Activated CD4-positive, alpha-beta T cell treated with anti-CD3 and anti-CD28 coated beads for 4 hours (primary cell): ENCODE measurements at regions not wholly inside any gene's neighbourhood (a gene's known extent, or its start where the extent isn't known, plus 50 kb on each side); places are given as distances from the start of the nearest gene placed in this dataset.
"Not testable (repeated sequence)": the region's sequence is repeated elsewhere in the genome, so short reads cannot be mapped to it uniquely, and the experiment has no call there.

Source experiments
- DNase-seq, 2 donors: peaks; one replicate each; pipeline ENCODE4 v3.0.0-alpha.2; 2020

DNA sequence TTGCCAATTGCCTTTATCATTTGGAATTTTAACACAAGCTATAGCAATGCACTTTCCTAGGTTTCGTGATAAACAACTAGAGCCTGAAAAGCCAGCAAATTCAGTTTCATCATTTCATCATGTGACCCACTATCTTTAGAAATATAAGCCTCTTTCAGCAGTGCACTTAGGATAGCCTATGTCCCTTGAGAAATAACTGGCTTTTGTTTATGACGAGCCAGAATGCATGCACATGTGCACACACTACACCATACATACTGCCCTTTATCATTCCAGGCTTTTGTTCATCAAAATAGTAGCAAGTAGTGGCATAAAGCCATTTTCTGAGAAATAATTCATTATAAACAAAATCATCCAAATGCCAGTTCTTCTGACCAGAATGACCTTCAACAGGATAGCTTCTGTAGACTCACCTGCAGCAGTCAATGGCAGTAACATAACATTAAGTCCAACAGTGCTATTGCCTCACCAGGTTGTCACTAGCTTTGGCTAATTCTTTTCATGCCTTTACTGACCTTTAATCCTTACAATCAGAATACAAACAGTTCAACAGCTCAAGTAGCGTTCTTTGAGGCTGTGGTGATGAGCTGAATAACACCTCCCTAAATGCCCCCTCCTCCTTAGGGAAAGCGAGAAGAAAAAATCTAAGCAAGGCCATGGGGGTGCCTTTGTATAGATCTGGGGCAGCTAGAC lies 132.3 kb upstream of the SMARCA2 start:
- no peak for DNase-seq

DNA sequence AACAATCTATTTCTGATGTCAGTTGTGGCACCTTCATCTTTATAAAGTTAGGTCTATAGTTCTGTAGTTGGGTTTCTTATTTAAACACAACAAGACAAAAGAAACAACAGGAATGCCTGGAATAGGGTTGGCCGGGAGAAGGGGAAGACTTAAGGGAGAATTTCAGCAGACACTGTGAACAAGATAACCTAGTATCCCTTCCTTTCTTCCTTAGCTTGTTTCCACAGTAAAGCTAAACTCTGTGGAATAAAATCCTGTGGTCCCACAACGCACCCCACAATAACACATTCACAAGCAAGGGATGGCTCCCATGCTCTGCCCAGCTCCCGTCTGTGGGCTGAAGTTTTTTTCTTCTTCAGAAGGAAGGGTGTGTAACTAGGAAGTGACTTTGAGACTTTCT lies 124.9 kb upstream of the SMARCA2 start:
- DNase-seq = no peak

DNA sequence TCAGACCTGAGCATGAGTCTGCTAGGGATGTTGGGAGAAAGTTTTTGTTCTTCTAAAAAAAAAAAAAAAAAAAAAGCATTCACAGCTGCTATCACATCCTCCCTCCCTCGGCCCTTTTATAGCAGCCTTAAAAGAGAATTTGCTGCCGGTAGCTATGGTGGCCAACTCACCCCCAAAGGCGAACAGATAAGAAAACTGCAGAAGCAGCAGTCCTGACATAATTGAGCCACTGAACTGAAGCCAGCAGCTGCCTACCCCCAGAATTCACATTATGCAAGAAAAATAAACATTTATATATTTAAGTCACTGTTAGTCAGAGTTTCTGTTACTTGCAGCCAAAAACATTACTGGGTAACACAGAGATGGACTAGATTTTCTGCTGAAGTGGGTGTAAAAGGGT lies 124.3 kb upstream of the SMARCA2 start:
- no peak for DNase-seq

DNA sequence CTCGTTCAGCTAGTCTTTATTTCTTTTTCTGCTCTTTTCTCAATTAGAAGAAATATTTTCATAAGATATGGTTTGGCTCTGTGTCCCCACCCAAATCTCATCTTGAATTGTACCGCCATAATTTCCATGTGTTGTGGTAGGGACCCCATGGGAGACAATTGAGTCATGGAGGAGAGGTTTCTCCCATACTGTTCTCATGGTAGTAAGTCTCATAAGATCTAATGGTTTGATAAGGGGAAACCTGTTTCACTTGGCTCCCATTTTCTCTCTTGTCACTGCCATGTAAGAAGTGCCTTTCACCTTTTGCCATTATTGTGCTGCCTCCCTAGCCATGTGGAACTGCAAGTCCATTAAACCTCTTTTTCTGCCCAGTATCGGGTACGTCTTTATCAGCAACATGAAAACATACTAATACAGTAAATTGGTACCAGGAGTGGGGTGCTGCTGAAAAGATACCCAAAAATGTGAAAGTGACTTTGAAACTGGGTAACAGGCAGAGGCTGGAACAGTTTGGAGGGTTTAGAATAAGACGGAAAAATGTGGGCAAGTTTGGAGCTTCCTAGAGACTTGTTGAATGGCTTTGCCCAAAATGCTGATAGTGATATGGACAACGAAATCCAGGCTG lies 112.0 kb upstream of the SMARCA2 start:
- not testable (repeated sequence) for DNase-seq

DNA sequence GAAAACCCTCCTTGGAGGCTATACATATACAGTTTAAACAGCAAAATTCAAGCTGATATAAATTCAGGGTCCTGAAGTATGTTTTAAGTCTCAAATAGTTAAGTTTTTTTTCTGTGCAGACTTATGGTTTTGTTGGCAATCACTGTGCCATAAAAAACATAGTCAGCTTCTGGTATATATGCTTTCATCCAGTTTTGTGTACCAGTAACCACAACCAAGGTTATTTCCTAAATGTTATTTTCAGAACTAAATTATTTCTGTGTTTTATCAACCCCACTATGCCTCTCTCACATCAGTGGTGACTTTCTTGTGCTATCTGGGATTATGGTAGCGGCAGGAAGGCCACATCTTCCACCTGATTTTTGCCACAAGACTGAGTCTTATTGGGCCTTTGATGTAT lies 107.7 kb upstream of the SMARCA2 start:
- DNase-seq = no peak

DNA sequence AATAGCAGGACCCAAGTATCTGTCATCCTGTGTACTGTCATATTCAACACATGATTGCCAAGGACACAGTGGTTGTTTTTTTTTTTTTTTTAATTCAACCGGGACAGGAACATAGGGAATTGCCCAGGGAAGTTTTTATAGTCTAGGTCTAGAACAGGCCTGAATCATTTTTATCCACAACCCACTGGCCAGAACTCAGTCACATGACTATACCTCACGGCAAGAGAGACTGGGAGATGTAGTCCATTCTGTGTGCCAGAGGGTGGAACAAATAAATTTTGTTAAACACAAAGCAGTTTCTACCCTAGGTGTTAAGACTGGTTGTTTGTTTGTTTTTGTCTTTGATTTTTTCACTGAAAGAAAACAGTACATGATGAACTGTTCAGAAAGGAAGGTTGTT lies 105.8 kb upstream of the SMARCA2 start:
- DNase-seq = no peak

DNA sequence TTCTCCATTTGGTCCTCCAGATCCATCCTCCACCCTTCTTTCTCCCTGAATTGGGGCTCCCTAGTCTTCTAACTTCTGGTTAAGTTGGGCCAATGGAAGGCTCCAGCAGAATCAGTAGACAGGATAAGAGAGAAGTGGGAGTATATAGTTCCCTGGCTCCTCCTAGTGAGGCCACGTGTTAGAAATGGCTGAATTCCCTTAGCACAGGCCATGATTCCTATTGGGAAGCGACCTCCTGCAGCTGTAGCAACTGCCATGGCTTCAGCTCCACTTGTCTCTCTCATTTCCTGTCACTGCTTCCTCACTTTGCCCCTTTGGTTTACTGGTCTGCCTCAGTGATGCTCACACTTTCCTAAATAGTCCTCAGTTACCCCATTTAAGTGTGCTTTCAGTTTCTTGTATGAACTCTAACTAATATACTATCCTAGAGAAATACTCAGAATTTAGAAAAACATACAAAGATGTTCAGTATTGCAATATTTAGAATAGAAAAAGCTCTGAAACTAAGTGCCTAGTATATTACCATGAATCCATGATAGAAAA lies 104.8 kb upstream of the SMARCA2 start:
- DNase-seq = no peak

DNA sequence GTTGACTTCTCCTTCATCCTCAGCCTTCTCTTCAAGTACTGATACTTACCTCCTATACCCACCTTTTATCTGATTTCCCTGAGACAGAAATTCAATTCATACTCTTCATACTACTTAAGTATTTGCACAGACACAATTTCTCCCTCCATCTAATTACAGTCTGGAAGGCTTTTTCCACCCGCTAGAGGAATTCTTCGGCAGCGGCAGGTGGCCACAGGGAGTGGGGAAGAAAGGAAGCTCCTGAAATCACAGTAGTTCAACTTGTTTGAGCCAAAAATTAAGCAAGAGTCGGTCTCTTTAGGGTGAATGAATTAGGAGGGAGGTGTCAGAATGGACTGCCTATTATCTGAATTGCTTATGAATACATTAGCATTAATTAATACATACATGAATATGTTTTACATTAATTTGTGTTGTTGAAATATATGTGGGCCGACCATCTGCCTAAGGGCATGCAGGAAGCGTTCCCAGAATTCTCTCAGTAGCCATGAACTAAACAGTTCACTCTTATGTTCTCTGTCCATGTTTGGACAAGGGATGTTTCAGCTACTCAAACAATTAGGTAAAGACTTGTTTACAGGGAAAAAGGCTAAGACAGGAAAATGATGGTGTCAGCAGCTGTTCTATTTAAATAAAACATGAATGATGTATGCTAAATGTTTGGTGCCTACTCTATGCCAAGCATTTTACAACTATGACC lies 101.4 kb upstream of the SMARCA2 start:
- DNase-seq = no peak

DNA sequence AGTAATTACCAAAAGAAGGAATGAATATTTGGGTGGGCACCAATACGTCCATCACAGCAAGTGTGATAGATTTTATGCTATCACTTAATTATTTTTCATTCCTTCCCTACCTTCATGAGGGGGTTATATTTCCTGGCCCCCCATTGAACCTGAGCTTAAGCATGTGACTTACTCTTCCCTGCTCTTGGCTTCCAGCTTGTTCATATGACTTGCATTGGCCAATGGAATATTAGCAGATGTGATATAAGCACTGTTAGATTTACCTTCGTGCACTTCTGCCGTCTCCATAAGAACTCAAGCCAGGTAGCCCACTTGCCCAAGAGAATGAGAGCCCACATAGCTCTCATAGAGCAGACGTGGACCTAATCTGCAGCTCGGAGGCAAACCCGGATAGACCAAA lies 99.1 kb upstream of the SMARCA2 start:
- no peak for DNase-seq

DNA sequence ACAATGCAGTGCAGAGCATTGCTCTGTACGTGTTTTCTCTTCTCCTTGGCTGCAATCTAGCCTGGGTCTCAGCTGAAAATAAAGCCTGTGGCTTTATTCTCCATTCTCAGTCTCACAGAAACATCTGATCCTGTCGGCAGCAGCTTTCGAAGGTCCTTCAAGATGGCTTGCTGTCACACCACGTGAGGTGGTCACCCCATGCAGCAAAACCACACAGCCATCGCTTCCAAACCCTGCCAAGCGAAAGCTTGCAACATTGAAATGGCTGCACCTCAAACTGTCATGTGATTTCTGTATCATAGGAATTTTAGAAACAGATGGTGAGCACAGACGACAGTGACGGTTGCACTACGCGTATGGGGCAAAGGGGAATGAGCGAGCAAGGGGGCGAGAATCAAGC lies 98.5 kb upstream of the SMARCA2 start:
- no peak for DNase-seq

DNA sequence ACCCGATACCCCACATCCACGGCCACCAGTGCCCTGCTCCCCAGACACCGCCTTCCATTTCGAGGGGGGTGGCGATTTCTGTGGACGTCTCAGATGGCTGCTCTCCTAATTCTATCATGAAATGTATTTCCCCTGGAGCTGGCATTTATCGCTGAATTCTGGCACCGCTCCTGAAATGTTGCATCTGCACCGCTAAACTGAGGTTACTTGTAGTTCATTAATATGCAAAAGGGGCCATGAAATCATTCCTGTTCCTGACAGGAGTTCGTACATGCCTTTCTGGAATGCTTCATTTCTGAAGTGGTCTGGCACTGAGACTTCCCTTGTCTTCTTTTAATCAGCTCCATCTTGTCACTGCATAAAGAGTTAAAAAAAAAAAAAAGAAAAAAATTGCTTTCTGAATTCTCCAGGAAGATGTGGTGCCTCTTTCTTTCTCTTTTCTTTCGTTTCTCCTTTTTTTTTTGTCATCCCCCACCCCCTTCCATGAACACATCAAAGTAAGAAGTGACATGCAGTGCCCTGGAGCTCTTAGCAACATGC lies 97.7 kb upstream of the SMARCA2 start:
- no peak for DNase-seq

DNA sequence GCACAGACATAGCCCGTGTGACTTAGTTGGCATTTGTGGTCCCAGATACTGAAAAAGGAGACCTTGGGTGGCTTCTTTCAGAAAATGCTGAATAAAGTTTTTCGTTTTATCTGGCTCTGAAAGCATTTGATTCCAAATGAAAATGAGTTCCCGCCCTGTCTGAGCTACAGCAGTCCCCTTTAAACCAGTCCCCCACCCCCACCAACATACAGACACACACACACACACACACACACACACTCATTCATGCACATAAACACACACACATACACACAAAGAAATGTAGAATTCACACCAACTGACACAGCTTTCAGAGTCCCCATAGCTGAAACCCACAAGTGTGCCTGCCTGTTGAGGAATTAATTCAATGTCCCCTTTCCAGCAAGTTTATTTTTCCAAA lies 97.0 kb upstream of the SMARCA2 start:
- no peak for DNase-seq

DNA sequence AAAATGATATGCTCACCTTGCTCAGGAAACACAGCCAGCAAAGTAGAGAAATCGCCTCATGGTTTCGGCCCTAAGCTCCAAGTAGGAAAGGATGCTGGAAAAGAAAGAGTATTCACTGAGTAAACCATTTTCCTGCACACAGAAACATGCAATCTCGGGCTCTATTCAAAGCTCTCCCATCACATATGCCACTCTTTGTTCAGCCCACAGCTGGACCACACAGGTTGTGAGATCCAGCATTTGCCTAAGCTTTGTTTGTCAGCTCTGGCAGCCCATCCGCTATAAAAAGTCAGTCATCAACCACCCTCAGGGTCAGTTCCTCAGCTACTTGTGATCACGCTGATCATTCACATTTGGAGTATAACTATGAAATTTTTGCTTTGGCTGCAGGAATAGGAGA lies 96.5 kb upstream of the SMARCA2 start:
- no peak for DNase-seq

DNA sequence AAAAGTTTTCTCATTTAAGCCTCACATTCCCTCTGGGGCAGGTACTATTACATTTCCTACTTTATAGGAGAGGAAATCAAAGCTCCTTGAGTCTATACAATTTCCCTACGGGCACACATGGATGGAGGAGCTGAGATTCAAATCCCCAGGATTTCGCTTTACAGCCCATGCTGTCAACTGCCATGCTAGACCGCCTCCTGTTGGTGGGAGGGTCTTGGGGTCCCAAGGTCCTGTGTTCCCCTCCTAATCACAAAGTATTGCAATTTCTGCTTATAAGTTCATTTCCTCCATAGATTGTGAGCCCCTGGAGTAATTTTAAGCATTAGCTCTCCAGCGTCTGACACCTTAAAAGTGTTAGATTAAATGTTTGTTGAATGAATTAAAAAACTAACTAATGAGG lies 95.9 kb upstream of the SMARCA2 start:
- DNase-seq = no peak

DNA sequence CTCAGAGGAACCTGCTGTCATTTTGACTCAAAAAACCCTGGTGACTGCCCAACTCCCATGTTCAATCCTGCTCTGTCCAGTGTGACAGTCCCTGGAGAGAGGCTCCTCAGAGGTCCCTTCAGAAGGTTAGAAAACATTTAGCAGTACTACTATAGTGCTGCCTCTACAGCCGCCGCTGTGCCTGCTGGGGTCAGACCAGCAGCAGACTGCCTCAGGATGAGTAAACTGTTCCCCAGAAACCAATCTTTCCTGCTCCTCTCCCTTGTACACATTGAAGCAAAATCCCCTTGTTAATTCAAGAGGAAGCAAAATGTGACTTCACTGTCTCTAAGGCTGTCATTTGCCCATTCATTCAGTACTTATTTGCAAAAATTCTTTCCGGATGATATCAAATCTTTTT lies 94.8 kb upstream of the SMARCA2 start:
- DNase-seq = no peak

DNA sequence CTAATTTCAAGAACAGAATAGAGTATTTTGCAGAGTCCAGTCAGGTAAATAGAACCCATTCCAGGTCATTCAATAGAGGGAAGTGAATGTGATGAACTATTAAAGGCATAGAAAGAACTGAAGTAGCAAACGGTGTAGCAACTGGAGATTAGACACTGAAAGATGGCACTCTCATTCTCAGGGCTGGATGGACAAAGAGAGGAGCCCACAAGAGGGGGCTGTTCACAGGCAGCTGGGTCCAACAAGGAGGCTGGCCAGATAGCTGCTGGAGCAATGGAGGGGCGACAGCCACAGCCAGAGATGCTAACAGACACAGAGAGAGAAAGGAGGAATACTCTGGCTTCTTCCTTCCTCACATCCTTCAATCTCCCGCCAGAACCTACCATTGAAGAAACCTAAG lies 93.1 kb upstream of the SMARCA2 start:
- no peak for DNase-seq

DNA sequence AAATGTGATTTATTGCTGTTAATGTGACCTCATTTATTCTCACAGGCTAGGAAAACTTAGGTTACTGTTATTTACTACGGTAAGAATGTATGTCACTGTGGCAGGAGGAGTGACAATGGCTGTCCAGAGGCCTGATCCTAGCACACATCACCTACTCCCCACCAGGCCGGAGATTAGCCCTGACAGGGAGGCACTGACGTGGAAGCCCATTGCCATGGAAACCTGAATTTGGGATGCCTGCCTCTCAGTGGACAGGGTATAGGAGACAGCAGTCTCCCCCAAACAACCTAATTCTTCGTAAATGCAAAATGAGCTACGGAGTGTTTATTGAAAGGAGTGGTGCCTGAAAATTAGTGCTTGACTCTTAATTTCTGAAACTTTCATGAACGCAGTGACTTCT lies 87.6 kb upstream of the SMARCA2 start:
- no peak for DNase-seq

DNA sequence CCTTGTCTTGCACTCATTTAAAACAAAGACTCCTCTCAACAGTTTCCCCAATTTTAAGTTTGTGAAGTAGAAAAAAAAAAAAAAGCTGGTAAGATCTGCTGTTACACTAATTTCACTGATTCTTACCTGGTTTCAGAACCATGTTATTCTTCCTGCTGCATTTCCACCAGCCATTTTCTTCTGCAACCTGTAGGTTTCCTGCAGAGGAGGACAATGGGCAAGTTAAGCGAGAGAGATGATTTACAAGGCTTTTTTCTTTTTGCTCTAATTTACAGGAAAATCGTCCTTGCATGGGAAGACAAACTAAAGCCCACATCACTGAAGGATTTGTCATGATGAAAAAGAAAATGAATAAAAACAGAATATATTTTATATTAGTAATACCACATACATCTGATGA lies 86.0 kb upstream of the SMARCA2 start:
- DNase-seq = no peak

DNA sequence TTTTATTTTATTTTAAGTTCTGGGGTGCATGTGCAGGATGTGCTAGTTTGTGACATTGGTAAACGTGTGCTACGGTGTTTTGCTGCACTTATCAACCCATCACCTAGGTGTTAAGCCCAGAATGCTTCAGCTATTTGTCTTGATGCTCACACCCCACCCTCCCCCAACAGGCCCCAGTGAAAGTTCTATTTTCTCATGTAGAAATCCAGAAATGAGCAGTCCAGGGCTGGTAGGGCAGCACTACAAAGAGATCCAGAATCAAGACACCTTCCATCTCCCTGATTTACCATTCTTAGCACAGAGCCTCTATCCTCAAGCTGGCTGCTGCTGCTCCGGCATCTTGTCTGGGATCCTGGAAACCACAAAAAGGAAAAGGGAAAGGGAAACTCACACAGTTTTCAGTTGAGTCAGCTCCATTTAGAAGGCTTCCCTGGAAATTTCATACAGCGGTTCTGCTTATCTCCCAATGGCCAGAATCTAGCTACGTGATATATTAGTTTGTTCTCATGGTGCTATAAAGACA lies 85.4 kb upstream of the SMARCA2 start:
- DNase-seq = no peak

DNA sequence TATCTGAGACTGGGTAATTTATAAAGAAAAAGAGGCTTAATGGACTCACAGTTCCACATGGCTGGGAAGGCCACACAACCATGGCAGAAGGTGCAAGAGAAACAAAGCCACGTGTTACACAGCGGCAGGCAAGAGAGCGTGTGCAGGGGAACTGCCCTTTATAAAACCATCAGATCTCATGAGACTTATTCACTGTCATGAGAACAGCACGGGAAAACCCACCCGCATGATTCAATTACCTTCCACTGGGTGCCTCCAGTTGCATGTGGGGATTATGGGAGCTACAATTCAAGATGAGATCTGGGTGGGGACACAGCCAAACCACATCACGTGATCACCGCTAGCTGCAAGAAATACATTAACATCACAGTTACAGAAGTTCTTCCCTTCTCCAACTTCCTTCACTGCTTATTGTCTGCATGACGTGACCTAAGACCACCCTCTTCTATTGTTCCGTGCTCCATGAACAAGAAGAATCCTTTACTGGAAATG lies 84.9 kb upstream of the SMARCA2 start:
- DNase-seq = not testable (repeated sequence)

DNA sequence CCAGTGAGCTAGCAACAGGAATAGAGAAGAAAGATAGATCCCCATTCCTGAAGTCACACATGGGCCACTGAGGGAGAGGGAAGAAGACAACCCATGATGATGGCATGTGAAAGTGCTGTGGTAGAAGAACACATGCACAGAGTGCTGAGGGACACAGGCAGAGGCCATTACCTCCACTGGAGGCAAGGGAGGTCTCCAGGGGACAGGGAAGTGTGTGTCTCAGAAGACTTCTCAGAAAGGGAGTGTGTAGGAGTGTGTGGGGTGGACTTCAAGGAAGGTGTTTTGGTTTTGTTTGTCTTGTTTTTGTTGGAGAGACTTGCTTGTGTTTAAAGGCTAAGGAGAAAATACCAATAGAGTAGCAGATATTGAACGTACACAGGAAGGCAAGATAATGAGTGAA lies 77.0 kb upstream of the SMARCA2 start:
- DNase-seq = no peak

DNA sequence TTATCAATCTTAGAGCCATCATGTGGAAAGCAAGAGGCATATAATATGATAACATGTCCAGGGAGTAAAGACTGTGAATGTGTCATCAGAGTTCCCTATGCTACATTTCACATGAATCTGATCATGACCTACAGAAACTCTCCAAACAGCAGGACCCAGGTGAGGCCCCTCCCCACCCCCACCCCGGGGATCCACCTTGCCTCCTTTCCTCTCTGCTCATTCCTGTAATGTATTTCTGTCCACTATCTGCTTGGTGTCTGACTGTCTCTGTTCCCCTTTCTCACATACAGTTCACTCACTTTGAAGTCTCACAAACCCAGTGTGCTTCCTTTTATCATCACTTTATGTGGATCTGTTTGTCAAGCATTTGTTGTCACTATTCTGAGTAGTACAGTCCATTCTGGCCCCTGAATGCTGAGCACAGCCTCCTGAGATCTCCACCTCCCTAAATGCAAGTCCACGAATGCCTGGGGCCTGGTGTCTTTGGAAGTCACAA lies 76.4 kb upstream of the SMARCA2 start:
- no peak for DNase-seq

DNA sequence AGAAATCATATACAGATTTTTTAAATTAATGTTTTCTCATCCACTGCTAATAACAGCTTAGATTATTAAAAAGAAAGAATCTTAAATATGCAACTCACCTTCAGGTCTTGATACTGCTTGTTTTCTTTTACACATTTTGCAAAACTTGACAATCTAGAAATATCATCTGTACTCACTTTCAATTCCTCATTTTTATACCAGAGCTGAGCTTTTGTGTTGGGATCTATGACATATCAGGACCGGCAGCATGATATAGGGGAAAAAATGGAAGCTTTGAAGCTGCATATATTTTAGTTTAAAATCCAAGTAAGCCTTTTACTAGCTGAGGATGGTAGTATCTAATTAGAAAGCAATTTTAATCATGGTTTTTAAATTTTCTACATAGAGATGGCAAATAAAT lies 75.7 kb upstream of the SMARCA2 start:
- no peak for DNase-seq
